Activated CD8-positive, alpha-beta T cell treated with anti-CD3 and anti-CD28 coated beads for 36 hours (primary cell): ENCODE measurements at regions not wholly inside any gene's neighbourhood (a gene's known extent, or its start where the extent isn't known, plus 50 kb on each side); places are given as distances from the start of the nearest gene placed in this dataset.

Source experiments
- ATAC-seq: fragments of 200-7000 bp; cut with Tn5 transposase; one replicate; pipeline ENCODE4 v1.10.0; 2021; ENCODE audit warnings: mild to moderate bottlenecking, moderate library complexity
- CTCF ChIA-PET: fragments of 350-600 bp; sonication (Branson Sonifier 250); formaldehyde crosslinking; loops from one replicate; lab custom pipeline; 2021; ENCODE audit warnings: antibody characterized with exemption; lab: Charles Lee
- POLR2A ChIA-PET: fragments of 350-600 bp; sonication (Branson Sonifier 250); formaldehyde crosslinking; loops from one replicate; lab custom pipeline; 2021; ENCODE audit warnings: antibody characterized with exemption; lab: Charles Lee
- DNase-seq: peaks from one replicate; pipeline ENCODE4 v3.0.0-alpha.2; 2020
- H3K27ac Mint-ChIP-seq: one replicate; pipeline ENCODE4 v1.8.0; 2021; ENCODE audit warnings: mild to moderate bottlenecking, mixed read lengths
- H3K27me3 Mint-ChIP-seq: one replicate; pipeline ENCODE4 v1.8.0; 2021; ENCODE audit warnings: mixed read lengths
- H3K36me3 Mint-ChIP-seq: one replicate; pipeline ENCODE4 v1.8.0; 2021; ENCODE audit warnings: low read depth, mixed read lengths
- H3K4me1 Mint-ChIP-seq: one replicate; pipeline ENCODE4 v1.8.0; 2021; ENCODE audit warnings: low read depth, mixed read lengths
- H3K4me3 Mint-ChIP-seq: one replicate; pipeline ENCODE4 v1.8.0; 2021; ENCODE audit warnings: mild to moderate bottlenecking, moderate library complexity, mixed read lengths
- H3K9me3 Mint-ChIP-seq: one replicate; pipeline ENCODE4 v1.8.0; 2021; ENCODE audit warnings: mixed read lengths
- intact Hi-C: fragments of 100-400 bp; cut with micrococcal nuclease; formaldehyde crosslinking; loops from one replicate; pipeline ENCODE4 v1.10.0; 2022
- TF ChIP-seq, protein P1 (sequence below): fragments of 200-600 bp; IDR thresholded peaks from one replicate; pipeline ENCODE4 v1.8.0; 2022; ENCODE audit warnings: antibody characterized with exemption, mild to moderate bottlenecking

DNA sequence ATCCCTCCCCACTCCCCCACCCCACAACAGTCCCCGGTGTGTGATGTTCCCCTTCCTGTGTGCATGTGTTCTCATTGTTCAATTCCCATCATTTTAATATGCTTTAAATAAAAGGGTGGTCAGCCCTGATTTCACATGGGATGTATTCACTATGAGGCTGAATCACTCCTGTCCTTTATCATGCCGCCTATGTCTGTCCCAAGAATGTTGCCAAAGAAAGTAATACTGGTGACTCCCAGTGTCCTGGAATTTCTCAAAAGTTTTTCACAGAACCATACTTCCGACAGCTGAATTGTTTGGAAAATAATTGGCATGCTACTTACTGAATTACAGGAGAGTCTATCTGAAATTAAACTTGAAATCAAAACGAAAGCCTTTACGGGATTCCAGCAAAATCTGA lies 217.7 kb downstream of the HAO1 start:
- H3K9me3 Mint-ChIP-seq = no peaks in the 10 kb centered on the region
- TF ChIP-seq, protein P1, sequence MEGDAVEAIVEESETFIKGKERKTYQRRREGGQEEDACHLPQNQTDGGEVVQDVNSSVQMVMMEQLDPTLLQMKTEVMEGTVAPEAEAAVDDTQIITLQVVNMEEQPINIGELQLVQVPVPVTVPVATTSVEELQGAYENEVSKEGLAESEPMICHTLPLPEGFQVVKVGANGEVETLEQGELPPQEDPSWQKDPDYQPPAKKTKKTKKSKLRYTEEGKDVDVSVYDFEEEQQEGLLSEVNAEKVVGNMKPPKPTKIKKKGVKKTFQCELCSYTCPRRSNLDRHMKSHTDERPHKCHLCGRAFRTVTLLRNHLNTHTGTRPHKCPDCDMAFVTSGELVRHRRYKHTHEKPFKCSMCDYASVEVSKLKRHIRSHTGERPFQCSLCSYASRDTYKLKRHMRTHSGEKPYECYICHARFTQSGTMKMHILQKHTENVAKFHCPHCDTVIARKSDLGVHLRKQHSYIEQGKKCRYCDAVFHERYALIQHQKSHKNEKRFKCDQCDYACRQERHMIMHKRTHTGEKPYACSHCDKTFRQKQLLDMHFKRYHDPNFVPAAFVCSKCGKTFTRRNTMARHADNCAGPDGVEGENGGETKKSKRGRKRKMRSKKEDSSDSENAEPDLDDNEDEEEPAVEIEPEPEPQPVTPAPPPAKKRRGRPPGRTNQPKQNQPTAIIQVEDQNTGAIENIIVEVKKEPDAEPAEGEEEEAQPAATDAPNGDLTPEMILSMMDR = no peak
- no peak for ATAC-seq
- intact Hi-C loops = no loop called here
- H3K4me1 Mint-ChIP-seq = no peaks in the 10 kb centered on the region
- no peak overlapping the region for H3K4me3 Mint-ChIP-seq
- DNase-seq = no peak
- no peaks in the 10 kb centered on the region for H3K36me3 Mint-ChIP-seq
- CTCF ChIA-PET = no interaction called here
- POLR2A ChIA-PET = no interaction called here
- H3K27me3 Mint-ChIP-seq = no peaks in the 10 kb centered on the region
- no peak overlapping the region for H3K27ac Mint-ChIP-seq

GRCh38 chr20:7723284-7723683 lies 217.0 kb downstream of the HAO1 start:
- no peak for ATAC-seq
- POLR2A ChIA-PET = no interaction called here
- no peaks in the 10 kb centered on the region for H3K4me1 Mint-ChIP-seq

DNA sequence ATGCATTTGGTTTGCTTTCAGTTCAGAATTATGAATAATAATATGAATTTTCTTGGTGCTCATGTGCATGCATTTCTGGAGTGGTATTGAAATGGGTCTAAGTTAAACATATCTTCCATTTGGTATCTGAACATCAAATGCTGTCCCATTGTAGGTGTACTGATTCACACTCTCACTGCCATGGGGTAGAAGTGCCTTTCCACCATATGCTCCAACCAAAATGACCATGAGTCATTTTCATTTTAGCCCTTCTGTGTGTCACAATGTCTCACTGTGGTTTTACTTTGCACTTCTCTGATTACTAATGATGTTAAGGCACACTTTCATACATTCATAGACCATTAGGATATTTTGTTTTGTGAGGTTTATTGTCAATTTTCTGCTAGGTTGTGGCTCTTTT lies 211.9 kb downstream of the HAO1 start:
- no peak for DNase-seq
- POLR2A ChIA-PET = no interaction called here
- ATAC-seq = no peak
- TF ChIP-seq, protein P1 = no peak
- Mint-ChIP-seq H3K4me1 (no peaks in the 10 kb centered on the region), H3K36me3 (no peaks in the 10 kb centered on the region), H3K27me3 (no peaks in the 10 kb centered on the region), H3K4me3 (no peak overlapping the region), H3K27ac (no peak overlapping the region), H3K9me3 (peaks cover 3% of the 10 kb centered on the region)
- CTCF ChIA-PET = no interaction called here
- intact Hi-C loops = no loop called here

More at GRCh38 chr20:7723284-7723683, 217.0 kb downstream of the HAO1 start:
- Mint-ChIP-seq H3K4me3 (no peak overlapping the region), H3K27ac (no peak overlapping the region), H3K9me3 (no peaks in the 10 kb centered on the region), H3K27me3 (no peaks in the 10 kb centered on the region), H3K36me3 (no peaks in the 10 kb centered on the region)
- DNase-seq = no peak
- intact Hi-C loops = no loop called here
- CTCF ChIA-PET = no interaction called here
- TF ChIP-seq, protein P1 = no peak

DNA sequence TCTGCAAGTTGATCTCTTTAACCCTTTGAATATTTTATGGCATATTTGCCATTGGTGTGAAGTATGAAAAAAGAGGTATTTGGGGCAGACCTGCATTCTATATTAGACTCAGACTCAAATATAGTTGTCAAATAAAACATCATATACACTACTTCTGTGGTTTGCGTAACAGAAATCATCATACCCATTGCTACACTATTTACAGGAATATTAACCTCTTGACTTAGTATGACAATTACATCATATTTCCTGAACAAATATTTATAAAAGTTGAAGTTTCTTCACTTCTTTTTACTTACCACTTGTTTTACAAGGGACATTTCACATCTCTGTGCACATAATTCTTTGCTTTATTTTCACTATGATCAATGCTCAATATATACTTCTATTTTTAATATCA lies 206.0 kb downstream of the HAO1 start:
- H3K27ac Mint-ChIP-seq = no peak overlapping the region
- H3K4me1 Mint-ChIP-seq = no peaks in the 10 kb centered on the region
- CTCF ChIA-PET = no interaction called here

GRCh38 chr20:7736336-7736735 lies 203.9 kb downstream of the HAO1 start:
- CTCF ChIA-PET = no interaction called here
- Mint-ChIP-seq H3K27me3 (no peaks in the 10 kb centered on the region), H3K27ac (no peak overlapping the region), H3K4me1 (no peaks in the 10 kb centered on the region), H3K36me3 (no peaks in the 10 kb centered on the region), H3K9me3 (peaks cover 3% of the 10 kb centered on the region), H3K4me3 (no peak overlapping the region)
- DNase-seq = no peak
- POLR2A ChIA-PET = no interaction called here
- no peak for ATAC-seq
- TF ChIP-seq, protein P1 = no peak
- intact Hi-C loops = no loop called here

More for the DNA sequence above, 206.0 kb downstream of the HAO1 start:
- intact Hi-C loops = no loop called here
- no peak for ATAC-seq
- Mint-ChIP-seq H3K36me3 (no peaks in the 10 kb centered on the region), H3K4me3 (no peak overlapping the region), H3K27me3 (no peaks in the 10 kb centered on the region), H3K9me3 (peaks cover 3% of the 10 kb centered on the region)
- POLR2A ChIA-PET = no interaction called here
- TF ChIP-seq, protein P1 = no peak
- no peak for DNase-seq
